Cardiac muscle cell (in vitro differentiated cells and primary cell): ENCODE measurements at regions not wholly inside any gene's neighbourhood (a gene's known extent, or its start where the extent isn't known, plus 50 kb on each side); places are given as distances from the start of the nearest gene placed in this dataset.

Source experiments
- DNase-seq, 2 donors: peaks; one replicate each; pipeline versions ENCODE4 v3.0.0 to v3.0.0-alpha.2; 2010 to 2017; ENCODE audit warnings: low read depth in 1 of 2, low spot score in 1 of 2
- H3K27ac ChIP-seq: fragments of 200-600 bp; sonication (generic); 2 replicates; pipeline ENCODE4 v1.5.1; 2016
- H3K27me3 ChIP-seq: fragments of 200-600 bp; sonication (generic); 2 replicates; pipeline ENCODE4 v1.6.0; 2016; ENCODE audit warnings: control low read depth
- H3K36me3 ChIP-seq: fragments of 200-600 bp; sonication (generic); 2 replicates; pipeline ENCODE4 v1.5.1; 2016; ENCODE audit warnings: control low read depth
- H3K4me1 ChIP-seq: fragments of 200-600 bp; sonication (generic); 2 replicates; pipeline ENCODE4 v1.8.1; 2017; ENCODE audit warnings: low read depth, mild to moderate bottlenecking, mixed run types
- H3K4me3 ChIP-seq: fragments of 200-600 bp; sonication (generic); 2 replicates; pipeline ENCODE4 v1.5.1; 2016; ENCODE audit warnings: mild to moderate bottlenecking
- H3K9me3 ChIP-seq: fragments of 200-600 bp; sonication (generic); 2 replicates; pipeline ENCODE4 v1.5.1; 2017; ENCODE audit warnings: low read depth, mild to moderate bottlenecking, control low read depth
- TF ChIP-seq, protein P1 (sequence below): IDR thresholded peaks from 2 replicates; pipeline ENCODE4 v1.5.1; 2012; ENCODE audit warnings: low read depth, mild to moderate bottlenecking, low read length

DNA sequence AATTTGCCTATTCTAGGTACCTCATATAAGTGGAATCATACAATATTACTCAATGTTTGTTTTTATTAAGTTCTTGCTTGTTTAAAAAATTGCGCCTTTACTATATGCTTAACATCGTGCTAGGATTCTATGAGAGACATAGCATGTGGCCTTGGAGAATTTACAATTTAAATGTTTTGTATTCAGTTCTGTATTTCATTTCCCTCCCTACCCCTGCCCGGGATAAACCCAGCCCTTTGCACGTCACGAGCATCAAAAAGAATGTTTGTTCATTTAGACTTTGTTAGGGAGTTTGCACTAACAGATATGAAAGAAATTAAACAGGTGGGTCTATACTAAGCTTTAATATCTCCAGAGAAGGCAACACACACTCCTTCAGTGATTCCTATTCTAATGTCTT is 75.7 kb downstream of the C18orf54 start:
- TF ChIP-seq, protein P1, sequence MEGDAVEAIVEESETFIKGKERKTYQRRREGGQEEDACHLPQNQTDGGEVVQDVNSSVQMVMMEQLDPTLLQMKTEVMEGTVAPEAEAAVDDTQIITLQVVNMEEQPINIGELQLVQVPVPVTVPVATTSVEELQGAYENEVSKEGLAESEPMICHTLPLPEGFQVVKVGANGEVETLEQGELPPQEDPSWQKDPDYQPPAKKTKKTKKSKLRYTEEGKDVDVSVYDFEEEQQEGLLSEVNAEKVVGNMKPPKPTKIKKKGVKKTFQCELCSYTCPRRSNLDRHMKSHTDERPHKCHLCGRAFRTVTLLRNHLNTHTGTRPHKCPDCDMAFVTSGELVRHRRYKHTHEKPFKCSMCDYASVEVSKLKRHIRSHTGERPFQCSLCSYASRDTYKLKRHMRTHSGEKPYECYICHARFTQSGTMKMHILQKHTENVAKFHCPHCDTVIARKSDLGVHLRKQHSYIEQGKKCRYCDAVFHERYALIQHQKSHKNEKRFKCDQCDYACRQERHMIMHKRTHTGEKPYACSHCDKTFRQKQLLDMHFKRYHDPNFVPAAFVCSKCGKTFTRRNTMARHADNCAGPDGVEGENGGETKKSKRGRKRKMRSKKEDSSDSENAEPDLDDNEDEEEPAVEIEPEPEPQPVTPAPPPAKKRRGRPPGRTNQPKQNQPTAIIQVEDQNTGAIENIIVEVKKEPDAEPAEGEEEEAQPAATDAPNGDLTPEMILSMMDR, result no peak
- no peaks in the 10 kb centered on the region for H3K36me3 ChIP-seq
- H3K27me3 ChIP-seq, result no peaks in the 10 kb centered on the region
- DNase-seq, result no peak
- H3K4me3 ChIP-seq, result no peak overlapping the region
- no peak overlapping the region for H3K27ac ChIP-seq
- H3K9me3 ChIP-seq, result no peaks in the 10 kb centered on the region
- H3K4me1 ChIP-seq, result no peaks in the 10 kb centered on the region

- H3K4me3 ChIP-seq, result no peak overlapping the region
- TF ChIP-seq, protein P1, result no peak
- H3K27me3 ChIP-seq, result no peaks in the 10 kb centered on the region
- H3K36me3 ChIP-seq, result no peaks in the 10 kb centered on the region
- peak in 1 of 2 donors; percentile 35 for DNase-seq
- H3K4me1 ChIP-seq, result no peaks in the 10 kb centered on the region
- H3K27ac ChIP-seq, result no peak overlapping the region
- H3K9me3 ChIP-seq, result no peaks in the 10 kb centered on the region
Observed at GRCh38 chr18:54433857-54434256, 76.2 kb downstream of the C18orf54 start.

DNA sequence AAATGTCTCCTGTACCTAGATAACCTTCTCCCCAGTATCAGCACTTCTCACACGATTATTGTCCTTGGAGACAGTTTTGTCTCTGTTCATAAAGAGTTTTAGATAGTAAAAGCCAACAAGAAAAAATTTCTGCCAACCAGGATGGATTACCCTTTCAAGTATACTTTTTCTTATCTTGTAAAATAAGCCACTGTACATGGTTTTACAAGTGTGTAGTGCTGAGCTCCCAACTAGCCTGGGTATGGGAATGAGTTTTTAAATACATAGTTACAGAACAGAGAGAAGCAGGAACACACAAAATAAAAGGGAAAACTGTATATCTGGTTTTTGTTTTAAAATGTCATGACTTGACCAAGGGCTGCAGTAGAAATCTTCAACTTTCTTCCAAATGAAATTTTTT is 76.7 kb downstream of the C18orf54 start:
- TF ChIP-seq, protein P1, result no peak
- no peaks in the 10 kb centered on the region for H3K27me3 ChIP-seq
- no peak overlapping the region for H3K27ac ChIP-seq
- H3K4me3 ChIP-seq, result no peak overlapping the region
- no peaks in the 10 kb centered on the region for H3K9me3 ChIP-seq
- DNase-seq, result peak in 1 of 2 donors; percentile 45
- no peaks in the 10 kb centered on the region for H3K4me1 ChIP-seq
- H3K36me3 ChIP-seq, result no peaks in the 10 kb centered on the region

DNA sequence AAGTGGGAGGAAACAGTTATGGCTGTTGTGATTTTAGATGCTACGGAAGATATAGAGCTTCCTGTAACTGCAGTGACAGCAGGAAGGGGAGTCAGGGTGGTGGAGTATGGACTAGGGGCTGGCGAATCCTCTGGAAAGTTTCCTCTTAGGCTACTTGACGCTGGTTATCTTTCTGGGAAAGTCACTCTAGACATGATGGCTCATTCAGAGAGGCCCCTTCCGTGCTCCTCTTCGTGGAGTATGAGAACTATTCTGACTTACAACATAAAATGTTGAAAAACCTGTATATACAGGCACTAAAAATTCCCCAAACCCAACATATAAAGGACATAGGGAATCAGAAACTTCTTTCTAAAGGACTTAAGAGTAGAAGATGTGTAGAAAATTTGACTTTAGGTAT is 78.8 kb downstream of the C18orf54 start:
- Histone ChIP-seq H3K4me1 (no peaks in the 10 kb centered on the region), H3K9me3 (no peaks in the 10 kb centered on the region), H3K36me3 (no peaks in the 10 kb centered on the region), H3K4me3 (no peak overlapping the region), H3K27me3 (no peaks in the 10 kb centered on the region), H3K27ac (no peak overlapping the region)
- no peak for DNase-seq
- TF ChIP-seq, protein P1, result no peak

GRCh38 chr18:54440292-54440691 is 82.6 kb downstream of the C18orf54 start:
- no peaks in the 10 kb centered on the region for H3K9me3 ChIP-seq

More at GRCh38 chr18:54440292-54440691, 82.6 kb downstream of the C18orf54 start:
- H3K4me3 ChIP-seq, result no peak overlapping the region
- TF ChIP-seq, protein P1, result no peak
- no peaks in the 10 kb centered on the region for H3K36me3 ChIP-seq
- no peak overlapping the region for H3K27ac ChIP-seq
- H3K27me3 ChIP-seq, result no peaks in the 10 kb centered on the region
- DNase-seq, result no peak
- H3K4me1 ChIP-seq, result no peaks in the 10 kb centered on the region
